H9 (cell line): ENCODE measurements at regions not wholly inside any gene's neighbourhood (a gene's known extent, or its start where the extent isn't known, plus 50 kb on each side); places are given as distances from the start of the nearest gene placed in this dataset.

ENCODE experiments used
- DNase-seq: peaks from one replicate; pipeline ENCODE4 v3.0.0-alpha.2; 2017
- H2AFZ ChIP-seq: one replicate; pipeline ENCODE4 v1.6.1; 2013; ENCODE audit warnings: mild to moderate bottlenecking, low read length, control low read depth, moderate library complexity
- H2AK5ac ChIP-seq: 2 replicates; pipeline ENCODE4 v1.6.1; 2013; ENCODE audit warnings: low read length, control low read depth, mixed read lengths; ENCODE audit not compliant: insufficient read length
- H2BK120ac ChIP-seq: one replicate; pipeline ENCODE4 v1.6.1; 2013; ENCODE audit warnings: low read depth, mild to moderate bottlenecking, low read length, control low read depth, inconsistent platforms; ENCODE audit not compliant: poor library complexity, severe bottlenecking
- H2BK12ac ChIP-seq: 2 replicates; pipeline ENCODE4 v1.6.1; 2013; ENCODE audit warnings: low read length, control low read depth, mixed read lengths, low read depth; ENCODE audit not compliant: insufficient read length
- H2BK15ac ChIP-seq: 2 replicates; pipeline ENCODE4 v1.6.1; 2013; ENCODE audit warnings: low read depth, low read length, control low read depth
- H2BK20ac ChIP-seq: one replicate; pipeline ENCODE4 v1.6.1; 2013; ENCODE audit warnings: low read depth, mild to moderate bottlenecking, low read length, control low read depth, inconsistent platforms; ENCODE audit not compliant: poor library complexity, severe bottlenecking
- H2BK5ac ChIP-seq: 2 replicates; pipeline ENCODE4 v1.6.1; 2013; ENCODE audit warnings: low read length, control low read depth, mixed read lengths; ENCODE audit not compliant: insufficient read length
- H3K14ac ChIP-seq: 2 replicates; pipeline ENCODE4 v1.6.1; 2013; ENCODE audit warnings: low read length, control low read depth; ENCODE audit not compliant: insufficient read depth
- H3K18ac ChIP-seq: 2 replicates; pipeline ENCODE4 v1.6.1; 2013; ENCODE audit warnings: low read depth, mild to moderate bottlenecking, mixed read lengths, low read length, control low read depth; ENCODE audit not compliant: insufficient read length
- H3K23ac ChIP-seq: 2 replicates; pipeline ENCODE4 v1.6.1; 2013; ENCODE audit warnings: low read length, control low read depth, mixed read lengths, low read depth; ENCODE audit not compliant: insufficient read length
- H3K23me2 ChIP-seq: 2 replicates; pipeline ENCODE4 v1.6.1; 2013; ENCODE audit warnings: low read depth, mild to moderate bottlenecking, mixed read lengths, low read length, control low read depth; ENCODE audit not compliant: insufficient read length, poor library complexity, severe bottlenecking
- H3K27ac ChIP-seq: 2 replicates; pipeline ENCODE4 v1.5.1; 2013; ENCODE audit warnings: low read length, control low read depth, mixed read lengths, low read depth; ENCODE audit not compliant: insufficient read length
- H3K27me3 ChIP-seq: 2 replicates; pipeline ENCODE4 v1.6.1; 2013; ENCODE audit warnings: low read length, control low read depth, inconsistent platforms; ENCODE audit not compliant: insufficient read depth
- H3K4ac ChIP-seq: 2 replicates; pipeline ENCODE4 v1.6.1; 2013; ENCODE audit warnings: low read depth, mild to moderate bottlenecking, control low read depth, inconsistent platforms, low read length, moderate library complexity
- H3K4me1 ChIP-seq: 2 replicates; pipeline ENCODE4 v1.6.1; 2013; ENCODE audit warnings: low read length, control low read depth, inconsistent platforms; ENCODE audit not compliant: insufficient read depth
- H3K4me2 ChIP-seq: 2 replicates; pipeline ENCODE4 v1.6.1; 2013; ENCODE audit warnings: low read length, control low read depth, mixed read lengths; ENCODE audit not compliant: insufficient read length, insufficient read depth
- H3K56ac ChIP-seq: 2 replicates; pipeline ENCODE4 v1.6.1; 2013; ENCODE audit warnings: low read depth, mild to moderate bottlenecking, mixed read lengths, low read length, control low read depth; ENCODE audit not compliant: insufficient read length
- H3K79me1 ChIP-seq: 2 replicates; pipeline ENCODE4 v1.6.1; 2013; ENCODE audit warnings: low read depth, mild to moderate bottlenecking, moderate library complexity, low read length, control low read depth, inconsistent platforms; ENCODE audit not compliant: insufficient read depth, poor library complexity, severe bottlenecking
- H3K79me2 ChIP-seq: 2 replicates; pipeline ENCODE4 v1.6.1; 2013; ENCODE audit warnings: low read length, control low read depth, inconsistent platforms; ENCODE audit not compliant: insufficient read depth
- H3K9ac ChIP-seq: 2 replicates; pipeline ENCODE4 v1.6.1; 2013; ENCODE audit warnings: low read length, control low read depth, mixed read lengths; ENCODE audit not compliant: insufficient read length; ENCODE audit errors: extremely low read depth
- H3K9me3 ChIP-seq: one replicate; pipeline ENCODE4 v1.6.1; 2013; ENCODE audit warnings: low read depth, low read length, inconsistent platforms; ENCODE audit not compliant: control insufficient read depth
- H3T11ph ChIP-seq: one replicate; pipeline ENCODE4 v1.6.1; 2013; ENCODE audit warnings: mild to moderate bottlenecking, low read length, control low read depth, inconsistent platforms
- H4K20me1 ChIP-seq: one replicate; pipeline ENCODE4 v1.6.1; 2013; ENCODE audit not compliant: control insufficient read depth, insufficient read length, insufficient read depth
- H4K5ac ChIP-seq: 2 replicates; pipeline ENCODE4 v1.6.1; 2013; ENCODE audit warnings: low read depth, mild to moderate bottlenecking, mixed read lengths, low read length, control low read depth; ENCODE audit not compliant: insufficient read length
- H4K8ac ChIP-seq: replicated peaks from 2 replicates; pipeline ENCODE4 v1.6.1; 2013; ENCODE audit warnings: low read length, control low read depth, mixed read lengths, low read depth; ENCODE audit not compliant: insufficient read length
- H4K91ac ChIP-seq: 2 replicates; pipeline ENCODE4 v1.6.1; 2013; ENCODE audit warnings: low read depth, mild to moderate bottlenecking, moderate library complexity, mixed read lengths, low read length, control low read depth; ENCODE audit not compliant: insufficient read length
- H3K27ac Mint-ChIP-seq, 3 experiments: 2 replicates in 2 of 3; 3 replicates in 1 of 3; pipeline ENCODE4 v1.8.0; 2020 to 2021; ENCODE audit warnings: mixed read lengths in 3 of 3, mild to moderate bottlenecking in 1 of 3, moderate library complexity in 1 of 3
- H3K27me3 Mint-ChIP-seq: 2 replicates; pipeline ENCODE4 v1.8.0; 2021; ENCODE audit warnings: low read depth, mild to moderate bottlenecking, moderate library complexity, mixed read lengths
- H3K36me3 Mint-ChIP-seq, 3 experiments: 2 replicates in 2 of 3; 3 replicates in 1 of 3; pipeline ENCODE4 v1.8.0; 2020 to 2021; ENCODE audit warnings: low read depth in 3 of 3, mixed read lengths in 3 of 3; ENCODE audit not compliant: insufficient read depth in 1 of 3
- H3K4me1 Mint-ChIP-seq, 2 experiments: 2 replicates each; pipeline ENCODE4 v1.8.0; 2020; ENCODE audit warnings: mixed read lengths in 2 of 2
- H3K4me3 Mint-ChIP-seq, 2 experiments: 2 replicates in 1 of 2; 3 replicates in 1 of 2; pipeline ENCODE4 v1.8.0; 2020 to 2021; ENCODE audit warnings: mild to moderate bottlenecking in 2 of 2, mixed read lengths in 2 of 2, moderate library complexity in 1 of 2
- H3K9me3 Mint-ChIP-seq, 2 experiments: 2 replicates in 1 of 2; 3 replicates in 1 of 2; pipeline ENCODE4 v1.8.0; 2020; ENCODE audit warnings: mild to moderate bottlenecking in 2 of 2, mixed read lengths in 2 of 2, moderate library complexity in 1 of 2
- WGBS: extraction: QIAGEN DNeasy Blood & Tissue Kit; methylation state at CpG from one replicate; pipeline ENCODE4 v1.1.7; 2013; ENCODE audit warnings: missing lambda C conversion rate, low lambda C conversion rate, mixed read lengths; ENCODE audit not compliant: insufficient read length; ENCODE audit errors: extremely low coverage; 5-methylcytosine and 5-hydroxymethylcytosine counted together
- TF ChIP-seq, protein P1 (sequence below): fragments of 200-600 bp; sonication (generic); conservative IDR thresholded peaks from 3 replicates; pipeline ENCODE4 v1.8.0; 2021; ENCODE audit warnings: antibody characterized with exemption, mild to moderate bottlenecking

GRCh38 chr2:228592925-228593324 is 411.4 kb upstream of the SPHKAP start:
- no peaks in the 10 kb centered on the region for H3K79me1 ChIP-seq
- H3K14ac ChIP-seq = no peak overlapping the region
- H4K8ac ChIP-seq = no peak overlapping the region
- no peak overlapping the region for H3K18ac ChIP-seq
- no peak overlapping the region for H3K4ac ChIP-seq
- H4K91ac ChIP-seq = no peak overlapping the region
- H3K27me3 ChIP-seq = no peaks in the 10 kb centered on the region
- no peaks in the 10 kb centered on the region for H4K20me1 ChIP-seq
- no peak overlapping the region for H3K27ac ChIP-seq
- no peak overlapping the region for H2BK20ac ChIP-seq
- H3T11ph ChIP-seq = no peak overlapping the region
- no peak overlapping the region for H4K5ac ChIP-seq
- no peaks in the 10 kb centered on the region for H3K23me2 ChIP-seq
- no peak overlapping the region for H3K4me3 Mint-ChIP-seq
- no peak overlapping the region for H3K9ac ChIP-seq
- H2AFZ ChIP-seq = no peak overlapping the region
- H2BK12ac ChIP-seq = no peak overlapping the region
- H3K9me3 Mint-ChIP-seq = peaks cover 0 to 4% of the 10 kb centered on the region in 2 experiments; a peak in 3 of 5 replicates
- H3K4me2 ChIP-seq = no peak overlapping the region
- no peak overlapping the region for H2BK5ac ChIP-seq
- H3K23ac ChIP-seq = no peak overlapping the region
- H2BK15ac ChIP-seq = no peak overlapping the region
- H3K79me2 ChIP-seq = no peaks in the 10 kb centered on the region
- TF ChIP-seq, protein P1, sequence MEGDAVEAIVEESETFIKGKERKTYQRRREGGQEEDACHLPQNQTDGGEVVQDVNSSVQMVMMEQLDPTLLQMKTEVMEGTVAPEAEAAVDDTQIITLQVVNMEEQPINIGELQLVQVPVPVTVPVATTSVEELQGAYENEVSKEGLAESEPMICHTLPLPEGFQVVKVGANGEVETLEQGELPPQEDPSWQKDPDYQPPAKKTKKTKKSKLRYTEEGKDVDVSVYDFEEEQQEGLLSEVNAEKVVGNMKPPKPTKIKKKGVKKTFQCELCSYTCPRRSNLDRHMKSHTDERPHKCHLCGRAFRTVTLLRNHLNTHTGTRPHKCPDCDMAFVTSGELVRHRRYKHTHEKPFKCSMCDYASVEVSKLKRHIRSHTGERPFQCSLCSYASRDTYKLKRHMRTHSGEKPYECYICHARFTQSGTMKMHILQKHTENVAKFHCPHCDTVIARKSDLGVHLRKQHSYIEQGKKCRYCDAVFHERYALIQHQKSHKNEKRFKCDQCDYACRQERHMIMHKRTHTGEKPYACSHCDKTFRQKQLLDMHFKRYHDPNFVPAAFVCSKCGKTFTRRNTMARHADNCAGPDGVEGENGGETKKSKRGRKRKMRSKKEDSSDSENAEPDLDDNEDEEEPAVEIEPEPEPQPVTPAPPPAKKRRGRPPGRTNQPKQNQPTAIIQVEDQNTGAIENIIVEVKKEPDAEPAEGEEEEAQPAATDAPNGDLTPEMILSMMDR = no peak
- no peak overlapping the region for H3K27ac Mint-ChIP-seq
- H2BK120ac ChIP-seq = no peak overlapping the region
- H3K4me1 ChIP-seq = no peaks in the 10 kb centered on the region
- DNase-seq = no peak
- H3K56ac ChIP-seq = no peak overlapping the region
- H3K36me3 Mint-ChIP-seq = no peaks in the 10 kb centered on the region
- no peaks in the 10 kb centered on the region for H3K9me3 ChIP-seq
- no peak overlapping the region for H2AK5ac ChIP-seq
- H3K27me3 Mint-ChIP-seq = no peaks in the 10 kb centered on the region
- no CpG with 5 or more reads among the region's 4 CpGs for whole genome bisulfite sequencing
- no peaks in the 10 kb centered on the region for H3K4me1 Mint-ChIP-seq
